ENCODE measurements at regions not wholly inside any gene's neighbourhood (a gene's known extent, or its start where the extent isn't known, plus 50 kb on each side); places are given as distances from the start of the nearest gene placed in this dataset.
"Not testable (repeated sequence)": the region's sequence is repeated elsewhere in the genome, so short reads cannot be mapped to it uniquely, and the experiment has no call there.

- WGBS = 83% methylated on average over 4 of the region's 4 CpGs
- intact Hi-C loops (cut with DNase I) = no loop called here
Observed at GRCh38 chr10:59047180-59047579, 129.3 kb upstream of the PHYHIPL start.

GRCh38 chr10:59047957-59048618 lies 128.4 kb upstream of the PHYHIPL start:
- no peak for TF ChIP-seq POLR2A (IDR thresholded peaks at IDR 0.05; ENCODE audit: low read depth)
- no peak for TF ChIP-seq POLR2AphosphoS5 (IDR thresholded peaks at IDR 0.05)
- TF ChIP-seq EP300 (IDR thresholded peaks at IDR 0.05) = no peak
- TF ChIP-seq CTCF (IDR thresholded peaks at IDR 0.05) = no peak
- Histone ChIP-seq H3K4me1 (no peaks in the 10 kb centered on the region), H3K4me3 (no peak overlapping the region), H3K36me3 (no peaks in the 10 kb centered on the region), H3K27ac (replicated peaks in 1 of 4) (no peak overlapping the region), H3K9me3 (no peaks in the 10 kb centered on the region), H3K27me3 (no peaks in the 10 kb centered on the region)
- no peak for DNase-seq (ENCODE audit: extremely low spot score)
- intact Hi-C loops (cut with DNase I) = no loop called here
- whole genome bisulfite sequencing = 91% methylated on average over 5 of the region's 5 CpGs

More at GRCh38 chr10:59047180-59047579, 129.3 kb upstream of the PHYHIPL start:
- Histone ChIP-seq H3K36me3 (no peaks in the 10 kb centered on the region), H3K4me3 (no peak overlapping the region), H3K4me1 (no peaks in the 10 kb centered on the region), H3K27ac (replicated peaks in 1 of 4) (no peak overlapping the region), H3K9me3 (no peaks in the 10 kb centered on the region), H3K27me3 (no peaks in the 10 kb centered on the region)
- no peak for DNase-seq (ENCODE audit: extremely low spot score)
- TF ChIP-seq CTCF (IDR thresholded peaks at IDR 0.05) = no peak
- TF ChIP-seq POLR2A (IDR thresholded peaks at IDR 0.05; ENCODE audit: low read depth) = no peak
- no peak for TF ChIP-seq POLR2AphosphoS5 (IDR thresholded peaks at IDR 0.05)
- no peak for TF ChIP-seq EP300 (IDR thresholded peaks at IDR 0.05)

- H3K27me3 ChIP-seq; H3K27ac ChIP-seq (replicated peaks in 1 of 4); intact Hi-C loops (cut with DNase I); H3K4me1 ChIP-seq; DNase-seq (ENCODE audit: extremely low spot score); H3K36me3 ChIP-seq; H3K4me3 ChIP-seq; H3K9me3 ChIP-seq: not testable (repeated sequence)
- 89% methylated on average over 2 of the region's 2 CpGs for WGBS
Observed at GRCh38 chr10:59053502-59053901, 122.9 kb upstream of the PHYHIPL start.

- H3K9me3 ChIP-seq = no peaks in the 10 kb centered on the region
- H3K4me1 ChIP-seq = no peaks in the 10 kb centered on the region
- H3K27me3 ChIP-seq = no peaks in the 10 kb centered on the region
- H3K4me3 ChIP-seq = no peak overlapping the region
- TF ChIP-seq EP300 (IDR thresholded peaks at IDR 0.05) (no peak), POLR2A (IDR thresholded peaks at IDR 0.05; ENCODE audit: low read depth) (no peak), CTCF (IDR thresholded peaks at IDR 0.05) (no peak), POLR2AphosphoS5 (IDR thresholded peaks at IDR 0.05) (no peak)
- no peaks in the 10 kb centered on the region for H3K36me3 ChIP-seq
- no peak for DNase-seq (ENCODE audit: extremely low spot score)
- 79% methylated on average over 2 of the region's 2 CpGs for WGBS
- intact Hi-C loops (cut with DNase I) = no loop called here
- H3K27ac ChIP-seq (replicated peaks in 1 of 4) = no peak overlapping the region
Observed at GRCh38 chr10:59055045-59055444, 121.4 kb upstream of the PHYHIPL start.

- Histone ChIP-seq H3K9me3 (no peaks in the 10 kb centered on the region), H3K27me3 (no peaks in the 10 kb centered on the region), H3K4me1 (no peaks in the 10 kb centered on the region), H3K27ac (replicated peaks in 1 of 4) (no peak overlapping the region), H3K4me3 (no peak overlapping the region), H3K36me3 (no peaks in the 10 kb centered on the region)
- TF ChIP-seq POLR2A (IDR thresholded peaks at IDR 0.05; ENCODE audit: low read depth) (no peak), POLR2AphosphoS5 (IDR thresholded peaks at IDR 0.05) (no peak), EP300 (IDR thresholded peaks at IDR 0.05) (no peak), CTCF (IDR thresholded peaks at IDR 0.05) (no peak)
- no peak for DNase-seq (ENCODE audit: extremely low spot score)
- intact Hi-C loops (cut with DNase I) = no loop called here
Observed at GRCh38 chr10:59057345-59057744, 119.1 kb upstream of the PHYHIPL start.

Measured in esophagus muscularis mucosa (tissue), 4 donors.